Stimulated activated naive B cell treated with anti-CD40 and anti-IgM and Interleukin-4, amounts not matched to agents 10 μg/mL and 1 μg/mL and 100 μg/mL, for 72 hours (primary cell): ENCODE measurements at regions not wholly inside any gene's neighbourhood (a gene's known extent, or its start where the extent isn't known, plus 50 kb on each side); places are given as distances from the start of the nearest gene placed in this dataset.
"Not testable (repeated sequence)": the region's sequence is repeated elsewhere in the genome, so short reads cannot be mapped to it uniquely, and the experiment has no call there.

Source experiments
- ATAC-seq, 2 donors: fragments of 150-1000 bp; cut with Tn5 transposase; replicated peaks; 2 replicates each; pipeline ENCODE4 v1.10.0; 2021; ENCODE audit warnings: moderate library complexity in 1 of 2
- DNase-seq: peaks from one replicate; pipeline ENCODE4 v3.0.0; 2021
- H3K27ac Mint-ChIP-seq: one replicate; pipeline ENCODE4 v1.8.0; 2022; ENCODE audit warnings: mild to moderate bottlenecking, mixed read lengths
- H3K27me3 Mint-ChIP-seq, 2 donors: one replicate each; pipeline ENCODE4 v1.8.0; 2022; ENCODE audit warnings: mixed read lengths in 2 of 2
- H3K36me3 Mint-ChIP-seq, 2 donors: one replicate each; pipeline ENCODE4 v1.8.0; 2022; ENCODE audit warnings: mixed read lengths in 2 of 2, mild to moderate bottlenecking in 1 of 2
- H3K4me1 Mint-ChIP-seq, 2 donors: one replicate each; pipeline ENCODE4 v1.8.0; 2022; ENCODE audit warnings: mixed read lengths in 2 of 2, mild to moderate bottlenecking in 1 of 2
- H3K4me3 Mint-ChIP-seq, 2 donors: one replicate each; pipeline ENCODE4 v1.8.0; 2022; ENCODE audit warnings: mild to moderate bottlenecking in 2 of 2, mixed read lengths in 2 of 2, moderate library complexity in 1 of 2
- H3K9me3 Mint-ChIP-seq, 2 donors: one replicate each; pipeline ENCODE4 v1.8.0; 2022; ENCODE audit warnings: mixed read lengths in 2 of 2, mild to moderate bottlenecking in 1 of 2

- Mint-ChIP-seq H3K4me3 (no peak overlapping the region), H3K36me3 (no peaks in the 10 kb centered on the region), H3K27ac (no peak overlapping the region), H3K9me3 (peaks cover 6 to 13% of the 10 kb centered on the region in 2 donors), H3K4me1 (no peaks in the 10 kb centered on the region), H3K27me3 (peaks cover 16 to 37% of the 10 kb centered on the region in 2 donors)
- DNase-seq (no peak), ATAC-seq (no peak)
Measured at GRCh38 chr10:118970770-118971169, 58.7 kb upstream of the NANOS1 start.

DNA sequence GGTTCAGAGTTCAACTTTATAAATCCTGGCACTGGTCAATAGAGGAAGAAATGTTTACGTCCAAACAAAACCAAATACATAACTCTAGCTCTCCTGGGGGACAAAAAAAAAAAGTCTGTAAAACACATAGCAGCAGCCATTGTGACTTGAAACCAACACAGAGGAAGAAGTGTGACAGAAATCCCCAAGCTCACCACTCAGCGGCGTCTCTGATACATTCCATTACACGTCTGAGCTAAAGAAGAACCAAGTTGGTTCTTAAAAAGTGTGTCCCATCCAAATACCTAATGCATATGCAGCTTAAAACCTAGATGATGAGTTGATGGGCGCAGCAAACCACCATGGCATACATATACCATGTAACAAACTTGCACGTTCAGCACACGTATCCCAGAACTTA is 58.3 kb upstream of the NANOS1 start:
- H3K27me3 Mint-ChIP-seq: peaks cover 12 to 37% of the 10 kb centered on the region in 2 donors
- H3K9me3 Mint-ChIP-seq: peaks cover 10 to 13% of the 10 kb centered on the region in 2 donors
- H3K27ac Mint-ChIP-seq: no peak overlapping the region
- ATAC-seq (no peak), DNase-seq (no peak)
- no peaks in the 10 kb centered on the region for H3K4me1 Mint-ChIP-seq
- no peaks in the 10 kb centered on the region for H3K36me3 Mint-ChIP-seq
- H3K4me3 Mint-ChIP-seq: no peak overlapping the region

DNA sequence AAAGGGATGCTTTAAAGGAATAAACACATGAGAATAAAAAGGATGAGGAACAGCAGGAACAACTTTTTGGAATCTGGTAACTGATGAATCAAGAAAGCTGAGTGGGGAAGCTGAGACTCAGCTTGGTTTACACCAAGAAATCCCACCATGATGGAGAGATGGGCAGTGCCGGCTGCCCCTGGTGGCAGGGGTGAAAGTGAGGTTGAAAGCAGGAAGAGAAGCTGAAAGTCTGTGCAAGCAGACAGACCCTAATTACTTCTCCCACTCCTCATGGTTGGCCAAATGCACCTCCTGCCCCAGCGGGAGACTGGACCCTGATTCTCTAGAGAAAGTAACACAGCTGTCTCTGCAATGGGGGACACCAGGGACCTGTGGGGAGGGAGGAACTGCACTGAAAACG is 57.6 kb upstream of the NANOS1 start:
- Mint-ChIP-seq H3K4me1 (no peaks in the 10 kb centered on the region), H3K4me3 (no peak overlapping the region), H3K9me3 (peaks cover 12 to 13% of the 10 kb centered on the region in 2 donors), H3K36me3 (no peaks in the 10 kb centered on the region), H3K27me3 (peaks cover 11 to 38% of the 10 kb centered on the region in 2 donors), H3K27ac (no peak overlapping the region)
- ATAC-seq (no peak), DNase-seq (no peak)

DNA sequence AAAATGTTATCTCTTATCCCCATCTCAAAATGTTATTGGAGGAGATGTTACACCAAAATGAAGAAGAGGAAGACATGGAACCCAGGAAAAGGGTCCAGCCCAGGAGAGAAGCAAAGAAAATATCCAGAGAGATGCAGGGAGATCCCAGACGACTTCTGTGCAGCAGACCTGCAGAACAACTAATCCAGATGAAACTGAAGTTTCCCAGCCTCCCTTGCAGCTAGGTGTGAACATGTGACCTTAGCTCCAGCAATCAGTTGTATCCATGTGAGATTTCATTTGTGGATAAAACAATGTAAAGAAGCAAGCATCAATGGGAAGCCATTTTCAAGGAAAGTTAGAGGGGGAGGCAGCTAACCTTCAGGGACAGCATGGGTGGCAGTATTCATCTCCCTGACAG is 55.8 kb upstream of the NANOS1 start:
- Mint-ChIP-seq H3K27ac (no peak overlapping the region), H3K27me3 (peaks cover 11 to 30% of the 10 kb centered on the region in 2 donors)

GRCh38 chr10:118974951-118975350 is 54.6 kb upstream of the NANOS1 start:
- no peaks in the 10 kb centered on the region for H3K36me3 Mint-ChIP-seq
- DNase-seq (no peak), ATAC-seq (no peak)
- H3K4me1 Mint-ChIP-seq: no peaks in the 10 kb centered on the region
- no peak overlapping the region for H3K4me3 Mint-ChIP-seq
- peaks cover 12 to 13% of the 10 kb centered on the region in 2 donors for H3K9me3 Mint-ChIP-seq
- peaks cover 11 to 32% of the 10 kb centered on the region in 2 donors for H3K27me3 Mint-ChIP-seq
- H3K27ac Mint-ChIP-seq: no peak overlapping the region

More for the DNA sequence above, 55.8 kb upstream of the NANOS1 start:
- Mint-ChIP-seq H3K9me3 (peaks cover 12 to 13% of the 10 kb centered on the region in 2 donors), H3K4me1 (no peaks in the 10 kb centered on the region), H3K36me3 (no peaks in the 10 kb centered on the region), H3K4me3 (no peak overlapping the region)
- ATAC-seq: no peak
- no peak for DNase-seq

GRCh38 chr10:118976219-118976618 is 53.3 kb upstream of the NANOS1 start:
- peaks cover 13 to 35% of the 10 kb centered on the region in 2 donors for H3K27me3 Mint-ChIP-seq
- H3K27ac Mint-ChIP-seq, H3K4me1 Mint-ChIP-seq, ATAC-seq, DNase-seq, H3K4me3 Mint-ChIP-seq, H3K36me3 Mint-ChIP-seq: not testable (repeated sequence)
- H3K9me3 Mint-ChIP-seq: peaks cover 12 to 13% of the 10 kb centered on the region in 2 donors

DNA sequence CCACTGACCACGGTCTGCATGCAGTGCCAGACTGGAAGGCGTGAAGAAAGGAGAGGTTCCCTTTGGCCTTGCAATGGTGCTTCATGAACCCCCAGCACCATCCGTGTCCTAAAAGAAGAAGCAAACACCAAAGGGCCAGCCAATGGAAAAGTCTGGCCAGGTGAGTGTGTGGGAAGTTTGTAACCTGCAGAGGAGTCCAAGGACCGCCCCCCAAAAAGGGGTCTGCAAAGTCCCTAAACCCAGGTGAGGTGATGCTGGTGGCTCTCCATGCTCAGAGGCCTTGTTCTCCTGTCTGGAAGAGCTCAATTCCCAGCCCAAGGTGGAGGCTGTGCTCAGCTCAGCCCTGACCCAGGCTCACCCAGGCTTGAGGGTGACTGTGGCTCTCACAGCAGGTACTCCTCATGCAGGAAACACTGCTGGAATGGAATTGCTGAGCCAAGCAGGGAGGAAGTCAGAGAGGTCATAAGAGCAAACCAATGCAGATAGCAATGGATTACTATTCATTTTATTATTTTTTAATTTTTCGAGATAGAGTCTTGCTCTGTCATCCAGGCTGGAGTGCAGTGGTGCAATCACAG is 52.4 kb upstream of the NANOS1 start:
- Mint-ChIP-seq H3K4me1 (peaks cover 0 to 1% of the 10 kb centered on the region in 2 donors), H3K27ac (no peak overlapping the region), H3K9me3 (peaks cover 12 to 13% of the 10 kb centered on the region in 2 donors), H3K4me3 (no peak overlapping the region), H3K27me3 (peaks cover 17 to 35% of the 10 kb centered on the region in 2 donors), H3K36me3 (no peaks in the 10 kb centered on the region)
- DNase-seq: no peak
- no peak for ATAC-seq

DNA sequence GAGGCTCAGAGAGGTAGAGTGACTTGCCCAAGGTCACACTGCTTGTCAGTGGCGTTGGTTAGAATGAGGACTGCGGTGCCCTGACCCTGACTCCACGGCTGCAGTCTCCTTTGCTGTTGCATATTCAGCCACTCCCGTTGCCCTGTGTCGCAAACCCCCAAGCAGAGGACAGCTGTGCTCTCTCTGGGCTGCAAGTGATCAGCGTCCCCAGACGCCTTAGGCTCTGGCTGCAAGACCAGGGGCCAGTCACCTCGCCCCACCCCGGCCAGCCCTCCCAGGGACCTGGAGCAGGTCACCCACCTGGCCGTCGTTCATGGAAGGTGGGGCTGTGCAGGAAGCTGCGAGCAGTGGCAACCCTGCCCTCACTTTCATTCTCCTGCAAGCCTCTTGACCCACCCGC is 51.7 kb upstream of the NANOS1 start:
- Mint-ChIP-seq H3K4me3 (no peak overlapping the region), H3K36me3 (no peaks in the 10 kb centered on the region), H3K4me1 (peaks cover 0 to 1% of the 10 kb centered on the region in 2 donors), H3K27ac (no peak overlapping the region), H3K9me3 (peaks cover 13 to 14% of the 10 kb centered on the region in 2 donors), H3K27me3 (peaks cover 22 to 41% of the 10 kb centered on the region in 2 donors)
- no peak for ATAC-seq
- DNase-seq: no peak

DNA sequence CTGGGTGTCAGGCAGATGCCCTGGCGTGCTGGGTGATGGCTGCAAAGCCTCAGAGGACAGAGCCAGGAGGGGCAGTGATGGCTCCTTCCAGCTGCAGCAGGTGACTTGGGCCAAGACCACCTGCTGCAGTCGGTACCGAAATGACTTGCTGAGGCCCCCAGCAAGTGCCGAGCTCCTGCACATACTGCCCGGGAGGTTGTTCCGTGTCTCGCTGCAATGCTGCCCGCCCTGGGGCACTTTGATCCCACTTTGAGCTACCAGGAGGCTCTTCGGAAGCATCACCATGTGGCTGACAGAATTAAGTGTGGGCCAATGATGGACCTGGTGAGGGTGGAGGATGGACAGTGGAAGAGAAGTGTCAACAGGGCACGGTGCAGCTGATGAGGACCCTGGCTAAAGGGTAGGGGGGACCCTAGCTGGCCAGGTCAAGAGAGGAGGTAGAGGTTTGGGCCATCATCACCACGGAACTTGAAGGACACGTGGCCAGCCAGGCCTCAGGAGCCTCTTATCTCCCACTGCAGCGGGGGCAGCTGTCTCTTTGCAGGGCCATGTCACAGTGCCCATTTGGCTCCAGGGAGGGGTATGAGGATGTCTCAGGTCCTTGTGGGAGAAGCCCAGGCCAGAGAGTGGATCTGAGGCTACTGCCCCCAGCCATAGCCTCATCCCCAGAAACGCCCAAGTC is 51.1 kb upstream of the NANOS1 start:
- peaks cover 8 to 10% of the 10 kb centered on the region in 2 donors for H3K9me3 Mint-ChIP-seq
- ATAC-seq: no peak

DNA sequence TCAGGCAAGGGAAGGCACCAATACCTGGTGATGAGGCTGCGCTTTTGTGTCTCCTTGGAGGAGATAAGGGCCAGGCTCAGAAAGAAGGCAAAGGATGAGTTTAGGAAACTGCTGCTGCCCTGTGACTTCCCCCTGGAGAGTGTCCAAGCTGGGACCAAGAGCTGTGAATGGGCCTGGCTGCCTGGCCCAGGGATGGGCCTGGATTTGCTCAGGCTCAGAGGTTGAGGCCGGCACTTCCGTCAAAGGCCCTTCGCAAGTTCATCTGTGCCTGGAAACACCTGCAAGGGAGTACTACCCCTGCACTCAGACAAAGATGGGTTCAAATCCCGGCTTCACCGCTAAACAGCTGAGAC is 50.5 kb upstream of the NANOS1 start:
- H3K27me3 Mint-ChIP-seq: peaks cover 22 to 34% of the 10 kb centered on the region in 2 donors
- H3K9me3 Mint-ChIP-seq: peaks cover 5 to 9% of the 10 kb centered on the region in 2 donors
- DNase-seq (no peak), ATAC-seq (no peak)
- H3K27ac Mint-ChIP-seq: no peak overlapping the region
- H3K4me1 Mint-ChIP-seq: peaks cover 0 to 1% of the 10 kb centered on the region in 2 donors
- no peaks in the 10 kb centered on the region for H3K36me3 Mint-ChIP-seq
- no peak overlapping the region for H3K4me3 Mint-ChIP-seq

More for the DNA sequence above, 51.1 kb upstream of the NANOS1 start:
- DNase-seq: no peak
- Mint-ChIP-seq H3K36me3 (no peaks in the 10 kb centered on the region), H3K27me3 (peaks cover 22 to 39% of the 10 kb centered on the region in 2 donors), H3K4me1 (peaks cover 0 to 1% of the 10 kb centered on the region in 2 donors), H3K4me3 (no peak overlapping the region), H3K27ac (no peak overlapping the region)

DNA sequence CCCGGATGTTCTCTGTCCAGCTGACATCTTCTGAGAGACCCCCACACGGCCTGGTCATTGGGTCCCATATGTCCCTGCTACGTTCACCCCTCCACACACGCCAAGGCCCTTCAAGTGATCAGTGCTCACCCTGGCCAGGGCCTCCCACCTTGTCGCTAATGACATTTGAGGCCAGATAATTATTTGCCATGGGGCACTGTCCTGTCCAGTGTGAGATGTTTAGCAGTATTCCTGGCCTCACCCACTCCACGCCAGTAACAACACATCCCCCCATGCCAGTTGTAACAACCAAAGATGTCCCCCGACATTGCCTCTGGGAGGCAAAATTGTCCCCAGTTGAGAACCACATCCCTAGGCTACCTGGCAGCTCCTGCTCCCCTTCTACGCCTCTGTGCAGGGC is 49.9 kb upstream of the NANOS1 start:
- no peak overlapping the region for H3K27ac Mint-ChIP-seq
- ATAC-seq: no peak
- no peak for DNase-seq
- H3K36me3 Mint-ChIP-seq: peaks cover 0 to 5% of the 10 kb centered on the region in 2 donors
- peaks cover 0 to 1% of the 10 kb centered on the region in 2 donors for H3K4me1 Mint-ChIP-seq
- no peak overlapping the region for H3K4me3 Mint-ChIP-seq
- peaks cover 9 to 10% of the 10 kb centered on the region in 2 donors for H3K9me3 Mint-ChIP-seq
- H3K27me3 Mint-ChIP-seq: peaks cover 25 to 33% of the 10 kb centered on the region in 2 donors
